Stimulated activated CD4-positive, alpha-beta T cell treated with anti-CD3 and anti-CD28 coated beads, Interleukin-4, amount 100 ng/mL, for 4 hours (primary cell): ENCODE measurements at regions not wholly inside any gene's neighbourhood (a gene's known extent, or its start where the extent isn't known, plus 50 kb on each side); places are given as distances from the start of the nearest gene placed in this dataset.

Experiments
- DNase-seq, 2 experiments: peaks; one replicate each; pipeline ENCODE4 v3.0.0-alpha.2; 2020

- DNase-seq, result no peak
These were observed 239.5 kb downstream of the EFNB2 start for GRCh38 chr13:106295971-106296370.

GRCh38 chr13:106291006-106291405, 244.5 kb downstream of the EFNB2 start:
- DNase-seq, result no peak

GRCh38 chr13:106287351-106287750, 248.1 kb downstream of the EFNB2 start:
- DNase-seq, result no peak

GRCh38 chr13:106286811-106287210, 248.7 kb downstream of the EFNB2 start:
- no peak for DNase-seq

DNA sequence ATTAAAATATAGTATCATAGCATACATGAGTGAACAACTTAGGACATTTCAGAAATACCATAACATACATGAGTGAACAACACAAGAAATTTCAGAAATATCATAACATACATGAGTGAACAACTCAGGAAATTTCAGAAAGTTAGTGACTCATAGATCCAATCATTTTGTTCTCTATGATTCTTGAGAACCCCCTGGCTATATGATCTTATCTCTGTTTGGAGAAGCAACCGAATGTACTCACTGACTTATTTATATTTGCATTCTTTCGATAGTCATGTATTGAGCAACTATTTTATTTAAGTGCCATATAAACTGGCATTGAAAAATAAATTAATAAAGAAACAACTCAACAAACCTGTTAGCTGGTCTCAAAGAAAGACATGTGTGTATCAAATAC, 251.1 kb downstream of the EFNB2 start:
- DNase-seq, result no peak

- no peak for DNase-seq
These were observed 254.0 kb downstream of the EFNB2 start for GRCh38 chr13:106281426-106281825.

DNA sequence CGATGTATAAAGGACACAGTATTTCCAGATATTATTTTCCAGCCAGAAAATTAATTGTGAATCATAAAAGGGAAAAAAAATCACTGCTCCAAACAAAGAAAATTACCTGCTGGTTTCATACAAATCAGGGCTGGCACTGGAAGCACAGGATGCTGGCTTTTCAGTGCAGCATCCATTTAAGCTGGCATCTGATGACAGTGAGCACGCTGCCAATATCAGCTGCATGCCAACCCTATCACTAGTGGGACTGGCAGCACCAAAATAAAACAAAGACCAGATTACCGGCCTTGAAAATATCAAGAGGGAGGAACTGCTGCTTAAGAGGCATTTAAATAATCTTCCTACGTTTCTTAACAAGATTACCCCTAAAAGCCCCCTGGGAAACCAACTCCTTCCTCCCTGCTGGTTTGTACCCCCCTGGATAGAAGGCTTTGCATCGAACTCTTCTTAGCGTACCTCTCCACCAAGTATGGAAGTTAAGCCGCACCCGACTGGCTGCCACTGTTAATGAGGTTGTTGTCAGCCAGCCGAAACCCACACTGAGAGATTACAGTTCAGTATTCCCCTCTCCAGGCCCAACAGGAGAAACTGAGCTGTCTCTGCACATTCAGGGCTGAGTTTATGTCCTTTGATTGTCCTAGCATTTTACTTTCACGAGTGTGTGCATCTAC, 257.8 kb downstream of the EFNB2 start:
- DNase-seq, result no peak

DNA sequence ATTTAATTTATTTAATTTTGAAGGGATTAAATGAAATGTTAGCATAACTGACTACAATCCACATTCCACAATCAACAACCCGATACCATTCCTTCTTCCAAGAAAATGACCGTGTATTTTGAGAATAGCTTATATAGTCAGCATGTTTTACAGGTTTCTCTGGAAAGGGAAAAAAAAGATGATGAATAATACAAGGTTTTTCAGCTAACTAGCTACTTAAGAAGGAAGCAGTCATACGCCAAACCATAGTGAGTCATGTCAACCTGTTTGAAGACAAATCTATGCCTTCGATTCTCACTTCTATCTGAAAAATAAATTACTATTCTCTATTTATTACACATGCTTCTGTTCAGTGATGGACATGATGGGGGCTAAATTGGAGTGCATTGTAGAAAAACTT, 258.6 kb downstream of the EFNB2 start:
- DNase-seq, result no peak

- DNase-seq, result no peak
These were observed 259.9 kb downstream of the EFNB2 start for GRCh38 chr13:106275446-106276032.

- DNase-seq, result no peak
These were observed 260.8 kb downstream of the EFNB2 start for GRCh38 chr13:106274551-106275203.

- DNase-seq, result no peak
These were observed 271.7 kb downstream of the EFNB2 start for GRCh38 chr13:106263801-106264200.

DNA sequence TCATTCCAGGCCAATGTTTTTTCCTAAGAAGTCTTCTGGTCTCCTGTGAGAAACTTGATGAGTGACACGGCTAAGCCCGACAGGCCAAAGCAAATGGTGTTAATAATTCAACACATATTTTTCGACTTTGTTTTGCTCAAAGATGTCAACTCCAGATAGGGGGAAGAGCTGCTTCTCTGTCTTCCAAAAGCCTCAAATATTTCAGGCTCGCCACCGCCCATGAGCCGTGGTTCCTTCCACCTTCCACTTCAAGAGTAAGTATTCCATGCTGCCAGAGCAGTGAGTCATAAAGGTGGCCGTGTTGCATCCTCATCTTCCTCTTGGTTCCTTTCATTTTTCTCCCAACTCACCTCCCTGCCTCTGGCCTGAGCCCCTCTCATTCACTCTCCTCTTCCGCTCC, 272.6 kb downstream of the EFNB2 start:
- DNase-seq, result no peak

DNA sequence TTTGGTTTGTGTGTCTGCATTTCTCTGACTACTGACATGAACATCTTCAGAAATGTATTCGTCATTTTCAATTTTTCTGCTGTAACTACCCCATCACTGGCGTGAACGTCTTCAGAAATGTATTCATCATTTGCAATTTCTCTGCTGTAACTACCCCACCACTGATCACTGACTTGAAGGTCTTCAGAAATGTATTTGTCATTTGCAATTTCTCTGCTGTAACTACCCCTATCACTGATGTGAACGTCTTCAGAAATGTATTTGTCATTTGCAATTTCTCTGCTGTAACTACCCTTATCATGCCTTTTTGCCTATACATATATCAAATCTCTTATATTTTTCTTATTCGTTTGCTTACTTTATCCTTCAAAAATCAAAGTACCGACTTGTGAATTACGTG, 274.0 kb downstream of the EFNB2 start:
- no peak for DNase-seq

GRCh38 chr13:106260352-106260751, 275.1 kb downstream of the EFNB2 start:
- DNase-seq, result no peak

GRCh38 chr13:106259928-106260327, 275.5 kb downstream of the EFNB2 start:
- DNase-seq, result no peak

DNA sequence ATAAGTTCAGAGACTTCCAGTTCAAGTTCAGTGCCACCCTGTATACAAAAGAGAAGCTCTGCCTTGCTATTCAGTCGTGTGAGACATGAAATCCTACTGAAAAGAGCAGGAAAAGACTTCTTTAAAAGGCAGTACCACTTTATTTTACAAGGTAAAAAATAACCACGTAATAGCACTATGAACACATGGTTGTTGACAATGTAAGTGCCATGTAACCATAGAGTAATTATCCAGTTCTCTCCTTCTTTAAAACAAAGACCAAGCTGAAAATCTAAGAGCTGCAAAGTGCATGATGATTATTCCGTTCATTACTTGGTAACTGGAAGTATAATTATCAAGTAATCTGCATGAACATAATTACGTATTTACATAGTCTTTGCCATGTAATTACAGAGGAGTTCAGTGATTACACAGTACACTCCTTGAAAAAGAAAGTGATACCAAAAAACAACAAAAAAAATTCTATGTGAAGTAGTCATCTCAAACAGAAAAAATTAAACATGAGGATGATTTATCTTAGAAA, 288.7 kb downstream of the EFNB2 start:
- no peak for DNase-seq

- DNase-seq, result no peak
These were observed 289.2 kb downstream of the EFNB2 start for GRCh38 chr13:106246242-106246641.

- DNase-seq, result no peak
These were observed 292.4 kb downstream of the EFNB2 start for GRCh38 chr13:106243011-106243565.

DNA sequence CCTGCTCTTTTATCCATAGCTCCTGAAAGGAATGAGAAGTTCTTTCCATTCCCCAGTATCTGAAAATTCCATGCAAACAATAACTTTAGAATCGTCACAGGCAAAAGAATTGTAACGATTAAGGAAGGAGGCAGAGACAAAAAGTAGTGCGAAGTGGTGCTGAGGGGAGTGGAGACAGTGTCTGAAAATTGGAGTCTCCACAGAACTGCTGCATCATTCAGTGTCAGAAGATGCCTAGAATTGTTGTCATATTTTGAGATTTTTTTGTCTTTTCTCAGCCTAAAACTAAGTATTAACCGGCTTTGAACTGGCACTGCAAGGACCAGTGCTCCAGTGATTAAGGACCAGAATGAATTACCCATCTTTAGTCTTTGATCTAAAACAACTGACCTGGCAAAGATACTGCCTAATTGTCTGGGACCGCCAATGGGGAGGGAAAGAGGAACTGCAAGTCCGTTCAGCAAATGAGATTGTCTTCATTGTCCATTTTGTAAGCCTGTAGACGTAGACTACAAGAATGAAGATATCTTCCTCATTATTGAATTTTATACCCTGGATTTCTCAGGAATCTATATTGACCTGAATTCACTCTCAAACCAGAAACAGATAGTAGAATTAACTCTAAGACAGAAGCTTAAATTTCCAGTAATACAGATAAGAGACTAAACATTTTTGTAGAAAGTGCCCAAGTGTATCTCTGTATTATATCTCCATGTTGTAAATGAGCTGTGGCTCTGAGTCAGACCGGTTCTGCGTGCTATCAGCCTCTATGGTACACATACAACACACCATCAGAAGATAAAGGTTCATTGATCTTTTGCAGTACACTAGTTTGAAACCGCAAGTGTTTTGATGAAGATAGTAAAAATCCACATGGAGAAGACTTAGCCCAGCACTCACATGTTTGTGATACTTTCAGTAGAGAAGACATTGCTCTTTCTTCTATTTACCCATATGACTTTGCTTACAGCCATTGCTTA, 293.2 kb downstream of the EFNB2 start:
- no peak for DNase-seq

- no peak for DNase-seq
These were observed 296.8 kb downstream of the EFNB2 start for GRCh38 chr13:106238690-106239089.

- no peak for DNase-seq
These were observed 300.8 kb downstream of the EFNB2 start for GRCh38 chr13:106234636-106235035.

DNA sequence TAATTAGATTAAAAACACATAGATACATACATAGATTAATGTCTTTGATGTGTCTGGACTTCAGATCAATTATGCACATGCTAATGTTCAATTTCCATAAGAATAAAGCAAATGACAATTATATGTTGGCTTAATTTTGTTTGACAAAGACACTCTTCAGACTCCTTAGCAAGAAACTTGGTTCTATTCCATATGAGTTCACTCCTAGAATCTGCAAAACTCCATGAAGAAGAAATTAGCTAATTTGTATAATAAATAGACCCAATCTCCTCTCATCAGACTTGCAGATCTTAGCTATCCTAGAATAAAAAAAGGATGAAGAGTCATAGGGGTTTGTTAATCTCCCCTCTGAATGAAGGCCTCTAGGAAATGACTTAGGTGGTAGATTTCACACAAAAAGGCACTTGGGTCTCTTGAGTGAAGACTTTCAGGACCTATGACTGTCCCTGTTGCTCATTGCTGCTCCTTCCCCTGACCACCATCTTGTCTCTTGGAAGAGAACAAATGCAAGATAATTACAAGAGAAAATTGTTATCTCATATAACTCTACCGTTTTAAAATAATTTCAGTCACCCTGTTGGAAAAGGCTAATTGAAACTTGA, 302.2 kb downstream of the EFNB2 start:
- no peak for DNase-seq
